ENCODE measurements at regions not wholly inside any gene's neighbourhood (a gene's known extent, or its start where the extent isn't known, plus 50 kb on each side); places are given as distances from the start of the nearest gene placed in this dataset.

- H3K4me1 ChIP-seq (ENCODE audit: low read length): no peaks in the 10 kb centered on the region
These were observed 220.8 kb upstream of the KLHL29 start for GRCh38 chr2:23164173-23164572.

GRCh38 chr2:23169896-23170295, 215.1 kb upstream of the KLHL29 start:
- H3K27ac ChIP-seq (ENCODE audit: low read length): no peak overlapping the region
- H3K4me3 ChIP-seq (ENCODE audit: low read length): no peak overlapping the region
- no peaks in the 10 kb centered on the region for H3K79me2 ChIP-seq (ENCODE audit: low read length)
- no peaks in the 10 kb centered on the region; the same call in 1 of the 2 replicates for H3K27me3 ChIP-seq (ENCODE audit: low read depth, low read length)
- no peak overlapping the region for H3K4me2 ChIP-seq (ENCODE audit: low read length)
- H2AFZ ChIP-seq (ENCODE audit: low read depth, low read length): no peak overlapping the region
- no peak overlapping the region for H3K9ac ChIP-seq (ENCODE audit: low read length)
- no peaks in the 10 kb centered on the region for H3K36me3 ChIP-seq (replicated peaks; ENCODE audit: low read depth, low read length)
- TF ChIP-seq CTCF (IDR thresholded peaks at IDR 0.05; ENCODE audit: low read depth, low read length): no peak
- no peak for TF ChIP-seq EZH2phosphoT487 (IDR thresholded peaks at IDR 0.05; ENCODE audit: low read depth)
- no peaks in the 10 kb centered on the region for H3K9me3 ChIP-seq (ENCODE audit: insufficient read depth, low read length)
- H3K4me1 ChIP-seq (ENCODE audit: low read length): no peaks in the 10 kb centered on the region
- H4K20me1 ChIP-seq (ENCODE audit: insufficient read depth, low read length): no peaks in the 10 kb centered on the region

More at GRCh38 chr2:23164173-23164572, 220.8 kb upstream of the KLHL29 start:
- no peaks in the 10 kb centered on the region for H3K36me3 ChIP-seq (replicated peaks; ENCODE audit: low read depth, low read length)
- no peak overlapping the region for H3K27ac ChIP-seq (ENCODE audit: low read length)
- no peak overlapping the region for H3K4me2 ChIP-seq (ENCODE audit: low read length)
- H2AFZ ChIP-seq (ENCODE audit: low read depth, low read length): no peak overlapping the region
- H3K79me2 ChIP-seq (ENCODE audit: low read length): no peaks in the 10 kb centered on the region
- H3K4me3 ChIP-seq (ENCODE audit: low read length): no peak overlapping the region
- no peaks in the 10 kb centered on the region for H4K20me1 ChIP-seq (ENCODE audit: insufficient read depth, low read length)
- TF ChIP-seq CTCF (IDR thresholded peaks at IDR 0.05; ENCODE audit: low read depth, low read length) (no peak), EZH2phosphoT487 (IDR thresholded peaks at IDR 0.05; ENCODE audit: low read depth) (no peak)
- no peaks in the 10 kb centered on the region for H3K9me3 ChIP-seq (ENCODE audit: insufficient read depth, low read length)
- no peak overlapping the region for H3K9ac ChIP-seq (ENCODE audit: low read length)
- no peaks in the 10 kb centered on the region; the same call in 1 of the 2 replicates for H3K27me3 ChIP-seq (ENCODE audit: low read depth, low read length)

- Histone ChIP-seq H3K36me3 (replicated peaks; ENCODE audit: low read depth, low read length) (no peaks in the 10 kb centered on the region), H3K27me3 (ENCODE audit: low read depth, low read length) (no peaks in the 10 kb centered on the region), H3K4me1 (ENCODE audit: low read length) (no peaks in the 10 kb centered on the region), H3K27ac (ENCODE audit: low read length) (no peak overlapping the region), H4K20me1 (ENCODE audit: insufficient read depth, low read length) (no peaks in the 10 kb centered on the region), H3K4me2 (ENCODE audit: low read length) (no peak overlapping the region), H3K9me3 (ENCODE audit: insufficient read depth, low read length) (no peaks in the 10 kb centered on the region), H2AFZ (ENCODE audit: low read depth, low read length) (no peak overlapping the region), H3K4me3 (ENCODE audit: low read length) (no peak overlapping the region), H3K79me2 (ENCODE audit: low read length) (no peaks in the 10 kb centered on the region), H3K9ac (ENCODE audit: low read length) (no peak overlapping the region)
- no peak for TF ChIP-seq EZH2phosphoT487 (IDR thresholded peaks at IDR 0.05; ENCODE audit: low read depth)
- no peak for TF ChIP-seq CTCF (IDR thresholded peaks at IDR 0.05; ENCODE audit: low read depth, low read length)
These were observed 213.9 kb upstream of the KLHL29 start for GRCh38 chr2:23171108-23171507.

- Histone ChIP-seq H3K9me3 (ENCODE audit: insufficient read depth, low read length) (no peaks in the 10 kb centered on the region), H3K36me3 (replicated peaks; ENCODE audit: low read depth, low read length) (no peaks in the 10 kb centered on the region), H2AFZ (ENCODE audit: low read depth, low read length) (no peak overlapping the region), H3K27ac (ENCODE audit: low read length) (no peak overlapping the region), H3K4me1 (ENCODE audit: low read length) (no peaks in the 10 kb centered on the region), H3K27me3 (ENCODE audit: low read depth, low read length) (no peaks in the 10 kb centered on the region), H4K20me1 (ENCODE audit: insufficient read depth, low read length) (no peaks in the 10 kb centered on the region), H3K4me3 (ENCODE audit: low read length) (no peak overlapping the region), H3K79me2 (ENCODE audit: low read length) (no peaks in the 10 kb centered on the region), H3K9ac (ENCODE audit: low read length) (no peak overlapping the region), H3K4me2 (ENCODE audit: low read length) (no peak overlapping the region)
- TF ChIP-seq CTCF (IDR thresholded peaks at IDR 0.05; ENCODE audit: low read depth, low read length) (no peak), EZH2phosphoT487 (IDR thresholded peaks at IDR 0.05; ENCODE audit: low read depth) (no peak)
These were observed 206.6 kb upstream of the KLHL29 start for GRCh38 chr2:23178396-23178795.
